GM12875 (cell line): ENCODE measurements at regions not wholly inside any gene's neighbourhood (a gene's known extent, or its start where the extent isn't known, plus 50 kb on each side); places are given as distances from the start of the nearest gene placed in this dataset.

Experiments
- H3K4me3 ChIP-seq: one replicate; pipeline ENCODE4 v1.5.1; 2011; ENCODE audit warnings: low read depth, low read length, control low read depth
- CTCF ChIP-seq: IDR thresholded peaks from 2 replicates; pipeline ENCODE4 v1.5.1; 2011; ENCODE audit warnings: low read depth, mild to moderate bottlenecking, control low read depth, inconsistent platforms, low read length, moderate library complexity, borderline replicate concordance; ENCODE audit not compliant: insufficient read depth

GRCh38 chr5:125181955-125182354 lies 435.5 kb upstream of the ZNF608 start:
- H3K4me3 ChIP-seq: no peak overlapping the region
- no peak for TF ChIP-seq CTCF

GRCh38 chr5:125185740-125186139 lies 439.3 kb upstream of the ZNF608 start:
- TF ChIP-seq CTCF: no peak
- no peak overlapping the region for H3K4me3 ChIP-seq

GRCh38 chr5:125186911-125187375 lies 440.5 kb upstream of the ZNF608 start:
- no peak overlapping the region for H3K4me3 ChIP-seq
- no peak for TF ChIP-seq CTCF

GRCh38 chr5:125189531-125189941 lies 443.1 kb upstream of the ZNF608 start:
- H3K4me3 ChIP-seq: no peak overlapping the region

GRCh38 chr5:125190232-125191087 lies 444.0 kb upstream of the ZNF608 start:
- no peak overlapping the region for H3K4me3 ChIP-seq
- TF ChIP-seq CTCF: no peak

More at GRCh38 chr5:125189531-125189941, 443.1 kb upstream of the ZNF608 start:
- no peak for TF ChIP-seq CTCF

GRCh38 chr5:125194883-125195282 lies 448.4 kb upstream of the ZNF608 start:
- no peak for TF ChIP-seq CTCF
- H3K4me3 ChIP-seq: no peak overlapping the region
